HEK293 (cell line): ENCODE measurements at regions not wholly inside any gene's neighbourhood (a gene's known extent, or its start where the extent isn't known, plus 50 kb on each side); places are given as distances from the start of the nearest gene placed in this dataset.

Experiments used
- CTCF ChIA-PET: fragments of 350-600 bp; formaldehyde crosslinking; extraction: SDS; loops from one replicate; lab custom pipeline; 2021; ENCODE audit warnings: antibody characterized with exemption; lab: Yijun Ruan, JAX
- POLR2A ChIA-PET: fragments of 300-600 bp; formaldehyde crosslinking; extraction: SDS; loops from one replicate; lab custom pipeline; 2020; ENCODE audit warnings: antibody characterized with exemption, inconsistent platforms; lab: Yijun Ruan, JAX
- H3K27ac ChIP-seq: fragments of 200-500 bp; sonication (Bioruptor generic); 2 replicates; pipeline ENCODE4 v1.5.1; 2014; ENCODE audit warnings: low read depth, low read length, control low read depth, inconsistent platforms; ENCODE audit errors: extremely low read depth
- H3K36me3 ChIP-seq, 2 experiments: fragments of 200-500 bp in 1 of 2; sonication (Bioruptor generic) in 1 of 2; 1 replicate in 1 of 2; 2 replicates in 1 of 2; pipeline ENCODE4 v1.5.1; 2014 to 2017; ENCODE audit warnings: inconsistent platforms in 2 of 2, low read length in 2 of 2; ENCODE audit not compliant: control insufficient read depth in 2 of 2, insufficient read depth in 1 of 2
- H3K4me1 ChIP-seq: fragments of 200-500 bp; sonication (Bioruptor generic); 2 replicates; pipeline ENCODE4 v1.5.1; 2014; ENCODE audit warnings: mild to moderate bottlenecking, low read length, inconsistent platforms; ENCODE audit not compliant: control insufficient read depth, insufficient read depth
- H3K4me3 ChIP-seq: 2 replicates; pipeline ENCODE4 v1.5.1; 2011; ENCODE audit warnings: low read depth, mild to moderate bottlenecking, control low read depth, low read length, moderate library complexity
- H3K9me3 ChIP-seq: fragments of 200-500 bp; sonication (Bioruptor generic); 2 replicates; pipeline ENCODE4 v1.5.1; 2014; ENCODE audit warnings: low read depth, low read length, inconsistent platforms; ENCODE audit not compliant: control insufficient read depth, insufficient read depth
- EGR2 ChIP-seq: fragments of 450-650 bp; formaldehyde crosslinking; IDR thresholded peaks from 2 replicates; pipeline ENCODE4 v1.5.1; 2016; ENCODE audit warnings: low read depth, missing biosample characterization, missing genetic modification characterization
- GLIS2 ChIP-seq: fragments of 450-650 bp; formaldehyde crosslinking; IDR thresholded peaks from 2 replicates; pipeline ENCODE4 v1.5.1; 2016; ENCODE audit warnings: missing biosample characterization, missing genetic modification characterization
- IKZF3 ChIP-seq: fragments of 450-650 bp; IDR thresholded peaks from 2 replicates; pipeline ENCODE4 v1.5.0; 2018; ENCODE audit warnings: missing biosample characterization, mild to moderate bottlenecking, missing genetic modification characterization, moderate library complexity
- ZBTB20 ChIP-seq: fragments of 450-650 bp; formaldehyde crosslinking; IDR thresholded peaks from 2 replicates; pipeline ENCODE4 v1.5.1; 2016; ENCODE audit warnings: missing biosample characterization, missing genetic modification characterization
- ZBTB8A ChIP-seq: fragments of 450-650 bp; formaldehyde crosslinking; IDR thresholded peaks from 2 replicates; pipeline ENCODE4 v1.5.1; 2016; ENCODE audit warnings: missing biosample characterization, missing genetic modification characterization
- ZIC2 ChIP-seq: fragments of 450-650 bp; formaldehyde crosslinking; IDR thresholded peaks from 2 replicates; pipeline ENCODE4 v1.5.1; 2016; ENCODE audit warnings: missing biosample characterization, missing genetic modification characterization
- ZNF18 ChIP-seq: fragments of 450-650 bp; formaldehyde crosslinking; IDR thresholded peaks from 2 replicates; pipeline ENCODE4 v1.5.1; 2016; ENCODE audit warnings: missing biosample characterization, missing genetic modification characterization
- ZNF19 ChIP-seq: fragments of 450-650 bp; formaldehyde crosslinking; IDR thresholded peaks from 2 replicates; pipeline ENCODE4; 2016; ENCODE audit warnings: missing biosample characterization, missing genetic modification characterization, low read depth
- ZNF2 ChIP-seq: fragments of 450-650 bp; formaldehyde crosslinking; IDR thresholded peaks from 2 replicates; pipeline ENCODE4 v1.5.1; 2016; ENCODE audit warnings: missing biosample characterization, missing genetic modification characterization
- ZNF214 ChIP-seq: fragments of 450-650 bp; formaldehyde crosslinking; IDR thresholded peaks from 2 replicates; pipeline ENCODE4 v1.5.1; 2017; ENCODE audit warnings: missing biosample characterization, mild to moderate bottlenecking, missing genetic modification characterization, borderline replicate concordance
- ZNF24 ChIP-seq: fragments of 450-650 bp; formaldehyde crosslinking; IDR thresholded peaks from 2 replicates; pipeline ENCODE4 v1.5.1; 2016; ENCODE audit warnings: missing biosample characterization, missing genetic modification characterization
- ZNF266 ChIP-seq: fragments of 450-650 bp; formaldehyde crosslinking; IDR thresholded peaks from 2 replicates; pipeline ENCODE4 v1.5.1; 2016; ENCODE audit warnings: missing biosample characterization, missing genetic modification characterization, low read depth
- ZNF302 ChIP-seq: fragments of 450-650 bp; formaldehyde crosslinking; IDR thresholded peaks from 2 replicates; pipeline ENCODE4 v1.5.1; 2016; ENCODE audit warnings: missing biosample characterization, missing genetic modification characterization, low read depth
- ZNF394 ChIP-seq: fragments of 450-650 bp; formaldehyde crosslinking; IDR thresholded peaks from 2 replicates; pipeline ENCODE4 v1.5.1; 2016; ENCODE audit warnings: missing biosample characterization, missing genetic modification characterization, mild to moderate bottlenecking, moderate library complexity, borderline replicate concordance
- ZNF518A ChIP-seq: fragments of 450-650 bp; formaldehyde crosslinking; conservative IDR thresholded peaks from 2 replicates; pipeline ENCODE4 v1.5.1; 2016; ENCODE audit warnings: low read depth, missing biosample characterization, missing genetic modification characterization
- ZNF558 ChIP-seq: fragments of 450-650 bp; formaldehyde crosslinking; IDR thresholded peaks from 2 replicates; pipeline ENCODE4 v1.5.1; 2016; ENCODE audit warnings: missing biosample characterization, missing genetic modification characterization
- ZNF596 ChIP-seq: fragments of 450-650 bp; IDR thresholded peaks from 2 replicates; pipeline ENCODE4 v1.5.0; 2018; ENCODE audit warnings: missing biosample characterization, mild to moderate bottlenecking, missing genetic modification characterization, moderate library complexity
- ZNF624 ChIP-seq: fragments of 450-650 bp; formaldehyde crosslinking; IDR thresholded peaks from 2 replicates; pipeline ENCODE4 v1.5.1; 2017; ENCODE audit warnings: missing biosample characterization, missing genetic modification characterization
- ZNF626 ChIP-seq: fragments of 450-650 bp; sonication (Bioruptor Pico); formaldehyde crosslinking; IDR thresholded peaks from 2 replicates; pipeline ENCODE4 v1.5.1; 2018; ENCODE audit warnings: missing biosample characterization, missing genetic modification characterization, inconsistent platforms
- ZNF747 ChIP-seq: fragments of 450-650 bp; formaldehyde crosslinking; IDR thresholded peaks from 2 replicates; pipeline ENCODE4 v1.5.1; 2016; ENCODE audit warnings: missing biosample characterization, missing genetic modification characterization
- ZNF768 ChIP-seq: fragments of 450-650 bp; formaldehyde crosslinking; IDR thresholded peaks from 2 replicates; pipeline ENCODE4 v1.5.1; 2018; ENCODE audit warnings: missing biosample characterization, mild to moderate bottlenecking, missing genetic modification characterization
- ZNF776 ChIP-seq: fragments of 450-650 bp; formaldehyde crosslinking; IDR thresholded peaks from 2 replicates; pipeline ENCODE4 v1.5.0; 2017; ENCODE audit warnings: missing biosample characterization, missing genetic modification characterization, borderline replicate concordance
- ZNF792 ChIP-seq: fragments of 450-650 bp; formaldehyde crosslinking; IDR thresholded peaks from 2 replicates; pipeline ENCODE4 v1.5.1; 2016; ENCODE audit warnings: missing biosample characterization, missing genetic modification characterization
- TF ChIP-seq, protein P1 (sequence below): fragments of 450-650 bp; formaldehyde crosslinking; IDR thresholded peaks from 2 replicates; pipeline ENCODE4 v1.5.1; 2017; ENCODE audit warnings: missing biosample characterization, missing genetic modification characterization
- TF ChIP-seq, protein P2 (sequence below): fragments of 450-650 bp; formaldehyde crosslinking; IDR thresholded peaks from 2 replicates; pipeline ENCODE4 v1.5.1; 2016; ENCODE audit warnings: missing biosample characterization, missing genetic modification characterization, low read depth

GRCh38 chr18:64513401-64513800, 364.5 kb upstream of the LINC00305 start:
- no peak overlapping the region for H3K4me3 ChIP-seq
- POLR2A ChIA-PET, result no interaction called here
- H3K27ac ChIP-seq, result no peak overlapping the region
- no peaks in the 10 kb centered on the region for H3K36me3 ChIP-seq
- TF ChIP-seq ZNF24 (tag by site-specific recombination) (no peak), ZNF626 (no peak), ZNF2 (tag by site-specific recombination) (no peak), ZNF792 (no peak), ZNF394 (tag by site-specific recombination) (no peak), ZNF768 (tag by site-specific recombination) (no peak), ZNF747 (tag by site-specific recombination) (no peak), GLIS2 (tag by site-specific recombination) (no peak), ZNF596 (tag by site-specific recombination) (no peak), ZNF214 (no peak), ZBTB20 (tag by site-specific recombination) (no peak), ZNF558 (no peak), ZNF518A (no peak)
- TF ChIP-seq, protein P1, sequence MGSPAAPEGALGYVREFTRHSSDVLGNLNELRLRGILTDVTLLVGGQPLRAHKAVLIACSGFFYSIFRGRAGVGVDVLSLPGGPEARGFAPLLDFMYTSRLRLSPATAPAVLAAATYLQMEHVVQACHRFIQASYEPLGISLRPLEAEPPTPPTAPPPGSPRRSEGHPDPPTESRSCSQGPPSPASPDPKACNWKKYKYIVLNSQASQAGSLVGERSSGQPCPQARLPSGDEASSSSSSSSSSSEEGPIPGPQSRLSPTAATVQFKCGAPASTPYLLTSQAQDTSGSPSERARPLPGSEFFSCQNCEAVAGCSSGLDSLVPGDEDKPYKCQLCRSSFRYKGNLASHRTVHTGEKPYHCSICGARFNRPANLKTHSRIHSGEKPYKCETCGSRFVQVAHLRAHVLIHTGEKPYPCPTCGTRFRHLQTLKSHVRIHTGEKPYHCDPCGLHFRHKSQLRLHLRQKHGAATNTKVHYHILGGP (tag by site-specific recombination), result no peak
- TF ChIP-seq, protein P2, sequence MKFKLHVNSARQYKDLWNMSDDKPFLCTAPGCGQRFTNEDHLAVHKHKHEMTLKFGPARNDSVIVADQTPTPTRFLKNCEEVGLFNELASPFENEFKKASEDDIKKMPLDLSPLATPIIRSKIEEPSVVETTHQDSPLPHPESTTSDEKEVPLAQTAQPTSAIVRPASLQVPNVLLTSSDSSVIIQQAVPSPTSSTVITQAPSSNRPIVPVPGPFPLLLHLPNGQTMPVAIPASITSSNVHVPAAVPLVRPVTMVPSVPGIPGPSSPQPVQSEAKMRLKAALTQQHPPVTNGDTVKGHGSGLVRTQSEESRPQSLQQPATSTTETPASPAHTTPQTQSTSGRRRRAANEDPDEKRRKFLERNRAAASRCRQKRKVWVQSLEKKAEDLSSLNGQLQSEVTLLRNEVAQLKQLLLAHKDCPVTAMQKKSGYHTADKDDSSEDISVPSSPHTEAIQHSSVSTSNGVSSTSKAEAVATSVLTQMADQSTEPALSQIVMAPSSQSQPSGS (tag by site-specific recombination), result no peak
- CTCF ChIA-PET, result no interaction called here
- H3K4me1 ChIP-seq, result no peaks in the 10 kb centered on the region
- H3K9me3 ChIP-seq, result no peaks in the 10 kb centered on the region

DNA sequence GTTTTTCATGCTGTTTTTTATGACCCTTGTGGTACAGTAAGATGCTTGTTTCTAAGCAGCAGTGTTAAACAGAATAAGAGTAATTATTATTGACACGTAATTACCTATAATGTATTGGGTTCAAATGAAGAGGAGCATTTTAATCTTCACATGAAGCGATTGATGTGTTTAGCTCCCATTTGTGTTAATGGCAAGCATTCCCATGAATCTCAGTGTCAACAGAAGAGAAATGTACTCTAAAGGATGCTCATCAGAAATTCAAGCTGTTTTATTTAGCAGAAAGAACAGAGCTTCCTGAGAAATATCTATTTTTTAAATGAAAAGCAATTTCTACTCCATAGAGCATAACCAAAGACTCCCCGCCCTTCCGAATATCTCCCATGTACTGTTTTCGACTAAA, 341.3 kb upstream of the LINC00305 start:
- ChIA-PET CTCF (interaction anchor here (0.6 kb wide), 1 partner anchor 10 kb away, joined by 4 read pairs; no protein-coding TSS in a partner anchor), POLR2A (no interaction called here)
- Histone ChIP-seq H3K9me3 (no peaks in the 10 kb centered on the region), H3K4me3 (no peak overlapping the region), H3K4me1 (no peaks in the 10 kb centered on the region), H3K36me3 (no peaks in the 10 kb centered on the region), H3K27ac (no peak overlapping the region)
- TF ChIP-seq ZNF776 (no peak), ZNF302 (tag by site-specific recombination) (no peak), ZBTB8A (no peak), IKZF3 (tag by site-specific recombination) (no peak), EGR2 (tag by site-specific recombination) (no peak), ZNF19 (no peak), ZIC2 (tag by site-specific recombination) (no peak), ZNF624 (tag by site-specific recombination) (no peak), ZNF18 (no peak), ZNF266 (tag by site-specific recombination) (no peak)
